ENCODE measurements at regions not wholly inside any gene's neighbourhood (a gene's known extent, or its start where the extent isn't known, plus 50 kb on each side); places are given as distances from the start of the nearest gene placed in this dataset.

DNA sequence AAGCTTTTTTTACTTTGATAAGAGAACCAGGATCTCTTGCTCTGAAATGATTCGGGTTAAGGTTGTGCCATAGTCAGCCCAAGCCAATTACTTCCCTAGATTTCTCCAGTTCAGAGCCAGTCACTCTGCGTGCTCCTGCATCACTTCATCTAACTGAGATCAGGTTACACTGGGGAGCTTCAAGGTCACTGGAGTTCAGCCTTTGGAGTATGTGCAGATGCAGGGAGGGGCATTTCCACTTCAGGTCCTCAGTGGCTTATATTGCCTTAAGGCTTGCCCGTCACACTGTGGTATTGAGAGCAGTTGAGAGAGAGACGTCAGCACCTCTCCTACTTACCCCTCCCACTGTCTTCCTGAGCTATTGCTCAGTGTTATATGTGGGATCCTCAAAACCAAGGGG, 317.8 kb downstream of the EPHA4 start:
- TF ChIP-seq, protein P1, sequence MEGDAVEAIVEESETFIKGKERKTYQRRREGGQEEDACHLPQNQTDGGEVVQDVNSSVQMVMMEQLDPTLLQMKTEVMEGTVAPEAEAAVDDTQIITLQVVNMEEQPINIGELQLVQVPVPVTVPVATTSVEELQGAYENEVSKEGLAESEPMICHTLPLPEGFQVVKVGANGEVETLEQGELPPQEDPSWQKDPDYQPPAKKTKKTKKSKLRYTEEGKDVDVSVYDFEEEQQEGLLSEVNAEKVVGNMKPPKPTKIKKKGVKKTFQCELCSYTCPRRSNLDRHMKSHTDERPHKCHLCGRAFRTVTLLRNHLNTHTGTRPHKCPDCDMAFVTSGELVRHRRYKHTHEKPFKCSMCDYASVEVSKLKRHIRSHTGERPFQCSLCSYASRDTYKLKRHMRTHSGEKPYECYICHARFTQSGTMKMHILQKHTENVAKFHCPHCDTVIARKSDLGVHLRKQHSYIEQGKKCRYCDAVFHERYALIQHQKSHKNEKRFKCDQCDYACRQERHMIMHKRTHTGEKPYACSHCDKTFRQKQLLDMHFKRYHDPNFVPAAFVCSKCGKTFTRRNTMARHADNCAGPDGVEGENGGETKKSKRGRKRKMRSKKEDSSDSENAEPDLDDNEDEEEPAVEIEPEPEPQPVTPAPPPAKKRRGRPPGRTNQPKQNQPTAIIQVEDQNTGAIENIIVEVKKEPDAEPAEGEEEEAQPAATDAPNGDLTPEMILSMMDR (IDR thresholded peaks at IDR 0.05; ENCODE audit: low read length) = no peak
- no peak for TF ChIP-seq EZH2 (IDR thresholded peaks at IDR 0.05; ENCODE audit: borderline replicate concordance, low read length)

Measured in OCI-LY1 (cell line).